Left cardiac atrium (tissue), 4 donors: ENCODE measurements at regions not wholly inside any gene's neighbourhood (a gene's known extent, or its start where the extent isn't known, plus 50 kb on each side); places are given as distances from the start of the nearest gene placed in this dataset.
"Not testable (repeated sequence)": the region's sequence is repeated elsewhere in the genome, so short reads cannot be mapped to it uniquely, and the experiment has no call there.

Experiments used
- ATAC-seq, 2 donors: fragments of 200-7000 bp; cut with Tn5 transposase; one replicate each; pipeline ENCODE4 v1.9.1; 2020; ENCODE audit warnings: mild to moderate bottlenecking in 2 of 2, moderate library complexity in 2 of 2
- DNase-seq: peaks from one replicate; pipeline ENCODE4 v3.0.0-alpha.2; 2020
- intact Hi-C, 2 donors: fragments of 100-400 bp; cut with DNase I; formaldehyde crosslinking; loops; one replicate each; pipeline versions ENCODE4 v1.14.1 to v1.15.1; 2022 to 2023
- donor health status: DM: no; HTN: yes; CAD: no.
- donor health status: DM: no; HTN: yes; CAD: no; lungs with severe emphysema.
- donor health status: DM: yes; HTN: yes; CAD: no.
- donor health status: Dilated cardiomyopathy.

- ATAC-seq, result no peak
- intact Hi-C loops, result no loop called here
- no peak for DNase-seq
These were observed 387.0 kb upstream of the CDH19 start for GRCh38 chr18:66990909-66991308.

GRCh38 chr18:66979009-66979408 is 375.1 kb upstream of the CDH19 start:
- ATAC-seq (no peak), DNase-seq (no peak)
- intact Hi-C loops, result no loop called here

GRCh38 chr18:66972681-66973080 is 368.8 kb upstream of the CDH19 start:
- intact Hi-C loops, result no loop called here
- DNase-seq (no peak), ATAC-seq (no peak)

GRCh38 chr18:66971960-66972359 is 368.1 kb upstream of the CDH19 start:
- ATAC-seq, result no peak
- intact Hi-C loops, result no loop called here
- DNase-seq, result no peak

- intact Hi-C loops, result no loop called here
- DNase-seq, result no peak
- ATAC-seq, result no peak
These were observed 362.3 kb upstream of the CDH19 start for GRCh38 chr18:66966171-66966570.

GRCh38 chr18:66958309-66958708 is 354.4 kb upstream of the CDH19 start:
- intact Hi-C loops, result no loop called here
- DNase-seq (no peak), ATAC-seq (no peak)

- intact Hi-C loops, result no loop called here
- DNase-seq, result no peak
- ATAC-seq, result no peak
These were observed 347.9 kb upstream of the CDH19 start for GRCh38 chr18:66951750-66952149.

GRCh38 chr18:66949419-66949818 is 345.5 kb upstream of the CDH19 start:
- DNase-seq, result no peak
- intact Hi-C loops, result no loop called here
- no peak for ATAC-seq

- intact Hi-C loops, result no loop called here
- ATAC-seq, result no peak
- DNase-seq, result no peak
These were observed 333.7 kb upstream of the CDH19 start for GRCh38 chr18:66937546-66937945.

- intact Hi-C loops, result no loop called here
- DNase-seq, result no peak
- no peak for ATAC-seq
These were observed 327.1 kb upstream of the CDH19 start for GRCh38 chr18:66931010-66931409.

GRCh38 chr18:66916834-66917233 is 312.9 kb upstream of the CDH19 start:
- intact Hi-C loops, result no loop called here
- DNase-seq (no peak), ATAC-seq (no peak)

- DNase-seq, result no peak
- no peak for ATAC-seq
- intact Hi-C loops, result no loop called here
These were observed 296.9 kb upstream of the CDH19 start for GRCh38 chr18:66900837-66901236.

- no peak for ATAC-seq
- no peak for DNase-seq
- intact Hi-C loops, result no loop called here
These were observed 291.7 kb upstream of the CDH19 start for GRCh38 chr18:66895631-66896030.

GRCh38 chr18:66894851-66895250 is 291.0 kb upstream of the CDH19 start:
- ATAC-seq (no peak), DNase-seq (no peak)
- intact Hi-C loops, result no loop called here

- intact Hi-C loops, ATAC-seq, DNase-seq: not testable (repeated sequence)
These were observed 288.5 kb upstream of the CDH19 start for GRCh38 chr18:66892388-66892787.

- intact Hi-C loops, result no loop called here
- ATAC-seq (no peak), DNase-seq (no peak)
These were observed 271.1 kb upstream of the CDH19 start for GRCh38 chr18:66874812-66875474.

- DNase-seq (no peak), ATAC-seq (no peak)
- intact Hi-C loops, result no loop called here
These were observed 270.5 kb upstream of the CDH19 start for GRCh38 chr18:66874375-66874774.

GRCh38 chr18:66873899-66874298 is 270.0 kb upstream of the CDH19 start:
- no peak for DNase-seq
- intact Hi-C loops, result no loop called here
- ATAC-seq, result no peak

- ATAC-seq (no peak), DNase-seq (no peak)
- intact Hi-C loops, result no loop called here
These were observed 268.4 kb upstream of the CDH19 start for GRCh38 chr18:66872277-66872676.

GRCh38 chr18:66867653-66868052 is 263.8 kb upstream of the CDH19 start:
- no peak for DNase-seq
- intact Hi-C loops, result no loop called here
- ATAC-seq, result no peak

GRCh38 chr18:66866427-66866940 is 262.6 kb upstream of the CDH19 start:
- DNase-seq, result not testable (repeated sequence)

More at GRCh38 chr18:66866427-66866940, 262.6 kb upstream of the CDH19 start:
- intact Hi-C loops, ATAC-seq: not testable (repeated sequence)
